ENCODE measurements at regions not wholly inside any gene's neighbourhood (a gene's known extent, or its start where the extent isn't known, plus 50 kb on each side); places are given as distances from the start of the nearest gene placed in this dataset.

DNA sequence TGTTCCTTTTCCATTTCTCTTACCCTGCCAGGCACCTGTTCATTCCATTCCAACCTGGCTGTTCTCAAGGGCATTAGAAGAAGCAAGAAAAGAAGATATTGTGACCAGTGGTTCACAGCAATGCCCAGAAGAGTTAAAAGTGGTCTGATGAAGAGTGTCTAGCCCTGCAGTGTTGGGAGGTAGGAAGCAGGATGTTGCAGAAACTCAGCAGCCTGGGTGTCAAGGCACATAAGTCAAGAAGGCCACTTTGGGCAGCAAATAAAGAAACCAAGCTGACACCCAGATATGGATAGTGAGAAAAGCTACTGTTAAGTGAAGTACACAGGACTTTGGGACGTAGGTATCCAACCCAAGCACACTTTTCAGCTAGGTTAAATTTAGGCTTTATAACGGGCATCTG lies 199.9 kb upstream of the SATB1 start:
- Mint-ChIP-seq H3K4me3 (ENCODE audit: unreplicated experiment) (no peak overlapping the region), H3K9me3 (ENCODE audit: unreplicated experiment) (no peaks in the 10 kb centered on the region), H3K4me1 (ENCODE audit: low read depth, unreplicated experiment) (no peaks in the 10 kb centered on the region), H3K27ac (ENCODE audit: unreplicated experiment) (no peak overlapping the region), H3K27me3 (ENCODE audit: insufficient read depth, unreplicated experiment) (no peaks in the 10 kb centered on the region), H3K36me3 (ENCODE audit: insufficient read depth, unreplicated experiment) (no peaks in the 10 kb centered on the region)
- H3K4me3 ChIP-seq (ENCODE audit: low read depth, low read length), result no peak overlapping the region
- CTCF ChIA-PET, result no interaction called here
- no peaks in the 10 kb centered on the region for H3K27me3 ChIP-seq (replicated peaks; ENCODE audit: control insufficient read depth, insufficient read depth, low read length)
- intact Hi-C loops (cut with micrococcal nuclease; ENCODE audit: unreplicated experiment), result no loop called here
- TF ChIP-seq CTCF (IDR thresholded peaks at IDR 0.05; ENCODE audit: insufficient read depth in 1 of 2, low read depth in 1 of 2, low read length in 1 of 2, severe bottlenecking in 1 of 2, unreplicated experiment in 1 of 2), result no peak
- POLR2A ChIA-PET, result no interaction called here
- no TSS peak for BruUV-seq (replicated peaks)
- no peaks in the 10 kb centered on the region for H3K9me3 ChIP-seq
- H3K4me1 ChIP-seq, result no peaks in the 10 kb centered on the region
- no peak for DNase-seq
- no peaks in the 10 kb centered on the region for H3K36me3 ChIP-seq (ENCODE audit: control insufficient read depth, insufficient read depth, low read length)

GRCh38 chr3:18623220-18623619 lies 198.1 kb upstream of the SATB1 start:
- Histone ChIP-seq H3K27me3 (replicated peaks; ENCODE audit: control insufficient read depth, insufficient read depth, low read length) (no peaks in the 10 kb centered on the region), H3K36me3 (ENCODE audit: control insufficient read depth, insufficient read depth, low read length) (no peaks in the 10 kb centered on the region), H3K9me3 (no peaks in the 10 kb centered on the region), H3K4me1 (no peaks in the 10 kb centered on the region), H3K4me3 (ENCODE audit: low read depth, low read length) (no peak overlapping the region)
- DNase-seq, result no peak
- no peaks in the 10 kb centered on the region for H3K9me3 Mint-ChIP-seq (ENCODE audit: unreplicated experiment)
- H3K4me3 Mint-ChIP-seq (ENCODE audit: unreplicated experiment), result no peak overlapping the region
- CTCF ChIA-PET, result no interaction called here
- intact Hi-C loops (cut with micrococcal nuclease; ENCODE audit: unreplicated experiment), result no loop called here
- POLR2A ChIA-PET, result no interaction called here
- no peaks in the 10 kb centered on the region for H3K27me3 Mint-ChIP-seq (ENCODE audit: insufficient read depth, unreplicated experiment)
- no peak overlapping the region for H3K27ac Mint-ChIP-seq (ENCODE audit: unreplicated experiment)
- BruUV-seq (replicated peaks), result no TSS peak
- H3K4me1 Mint-ChIP-seq (ENCODE audit: low read depth, unreplicated experiment), result no peaks in the 10 kb centered on the region
- no peaks in the 10 kb centered on the region for H3K36me3 Mint-ChIP-seq (ENCODE audit: insufficient read depth, unreplicated experiment)
- TF ChIP-seq CTCF (IDR thresholded peaks at IDR 0.05; ENCODE audit: insufficient read depth in 1 of 2, low read depth in 1 of 2, low read length in 1 of 2, severe bottlenecking in 1 of 2, unreplicated experiment in 1 of 2), result no peak

DNA sequence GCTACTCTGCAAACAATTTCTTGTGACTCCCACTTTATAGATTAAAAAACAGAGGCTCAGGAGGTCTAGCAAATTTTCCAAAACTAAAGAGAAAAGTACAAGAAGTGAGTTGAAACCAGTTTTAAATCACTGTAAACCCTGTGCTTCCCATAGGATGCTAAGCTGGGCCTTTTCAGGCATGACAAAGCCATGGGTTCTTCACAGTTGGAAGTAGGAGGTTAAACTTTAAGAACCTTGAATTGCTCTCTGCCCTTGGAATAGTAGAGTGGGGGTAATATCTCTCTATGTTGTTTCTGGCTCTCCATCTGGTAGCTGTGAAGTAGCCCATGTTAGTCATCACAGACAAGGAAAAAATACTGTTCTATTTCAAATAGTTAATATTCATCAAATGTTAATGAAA lies 193.6 kb upstream of the SATB1 start:
- no peak for DNase-seq
- Mint-ChIP-seq H3K4me1 (ENCODE audit: low read depth, unreplicated experiment) (no peaks in the 10 kb centered on the region), H3K27me3 (ENCODE audit: insufficient read depth, unreplicated experiment) (no peaks in the 10 kb centered on the region), H3K9me3 (ENCODE audit: unreplicated experiment) (no peaks in the 10 kb centered on the region), H3K4me3 (ENCODE audit: unreplicated experiment) (no peak overlapping the region), H3K27ac (ENCODE audit: unreplicated experiment) (no peak overlapping the region), H3K36me3 (ENCODE audit: insufficient read depth, unreplicated experiment) (no peaks in the 10 kb centered on the region)
- Histone ChIP-seq H3K4me1 (no peaks in the 10 kb centered on the region), H3K4me3 (ENCODE audit: low read depth, low read length) (no peak overlapping the region), H3K27me3 (replicated peaks; ENCODE audit: control insufficient read depth, insufficient read depth, low read length) (no peaks in the 10 kb centered on the region), H3K9me3 (no peaks in the 10 kb centered on the region), H3K36me3 (ENCODE audit: control insufficient read depth, insufficient read depth, low read length) (no peaks in the 10 kb centered on the region)
- intact Hi-C loops (cut with micrococcal nuclease; ENCODE audit: unreplicated experiment), result no loop called here
- POLR2A ChIA-PET, result no interaction called here
- CTCF ChIA-PET, result no interaction called here
- no TSS peak for BruUV-seq (replicated peaks)
- TF ChIP-seq CTCF (IDR thresholded peaks at IDR 0.05; ENCODE audit: insufficient read depth in 1 of 2, low read depth in 1 of 2, low read length in 1 of 2, severe bottlenecking in 1 of 2, unreplicated experiment in 1 of 2), result no peak

All from Caco-2 (cell line).